Activated CD4-positive, alpha-beta T cell treated with anti-CD3 and anti-CD28 coated beads for 24 hours (primary cell): ENCODE measurements at regions not wholly inside any gene's neighbourhood (a gene's known extent, or its start where the extent isn't known, plus 50 kb on each side); places are given as distances from the start of the nearest gene placed in this dataset.

Experiments
- DNase-seq, 2 donors: peaks; one replicate each; pipeline ENCODE4 v3.0.0-alpha.2; 2020; ENCODE audit warnings: low read depth in 2 of 2

- DNase-seq, result no peak
These were observed 547.9 kb upstream of the TMPRSS15 start for GRCh38 chr21:18951271-18952038.

GRCh38 chr21:18954441-18954844 is 550.9 kb upstream of the TMPRSS15 start:
- no peak for DNase-seq

GRCh38 chr21:18959817-18960216 is 556.2 kb upstream of the TMPRSS15 start:
- no peak for DNase-seq

- no peak for DNase-seq
These were observed 556.7 kb upstream of the TMPRSS15 start for GRCh38 chr21:18960306-18960705.

- no peak for DNase-seq
These were observed 566.8 kb upstream of the TMPRSS15 start for GRCh38 chr21:18970416-18970815.

- DNase-seq, result no peak
These were observed 567.4 kb upstream of the TMPRSS15 start for GRCh38 chr21:18970941-18971340.

- DNase-seq, result no peak
These were observed 582.0 kb upstream of the TMPRSS15 start for GRCh38 chr21:18985584-18985983.

GRCh38 chr21:18986197-18986596 is 582.6 kb upstream of the TMPRSS15 start:
- no peak for DNase-seq

- no peak for DNase-seq
These were observed 584.0 kb upstream of the TMPRSS15 start for GRCh38 chr21:18987520-18988026.

GRCh38 chr21:18989953-18990495 is 586.4 kb upstream of the TMPRSS15 start:
- DNase-seq, result no peak

- no peak for DNase-seq
These were observed 588.3 kb upstream of the TMPRSS15 start for GRCh38 chr21:18991846-18992245.

- no peak for DNase-seq
These were observed 606.7 kb upstream of the TMPRSS15 start for GRCh38 chr21:19010251-19010650.

GRCh38 chr21:19010996-19011395 is 607.4 kb upstream of the TMPRSS15 start:
- DNase-seq, result no peak

- DNase-seq, result no peak
These were observed 607.9 kb upstream of the TMPRSS15 start for GRCh38 chr21:19011451-19011850.

GRCh38 chr21:19013916-19014315 is 610.3 kb upstream of the TMPRSS15 start:
- DNase-seq, result no peak

GRCh38 chr21:19018529-19018928 is 614.9 kb upstream of the TMPRSS15 start:
- DNase-seq, result no peak

- DNase-seq, result no peak
These were observed 619.4 kb upstream of the TMPRSS15 start for GRCh38 chr21:19022978-19023377.

GRCh38 chr21:19026911-19027310 is 623.3 kb upstream of the TMPRSS15 start:
- DNase-seq, result no peak

GRCh38 chr21:19029816-19030215 is 626.2 kb upstream of the TMPRSS15 start:
- no peak for DNase-seq

- DNase-seq, result no peak
These were observed 628.4 kb upstream of the TMPRSS15 start for GRCh38 chr21:19031953-19032352.

- DNase-seq, result no peak
These were observed 630.5 kb upstream of the TMPRSS15 start for GRCh38 chr21:19034041-19034440.

- DNase-seq, result no peak
These were observed 631.0 kb upstream of the TMPRSS15 start for GRCh38 chr21:19034560-19034959.

GRCh38 chr21:19045876-19046275 is 642.3 kb upstream of the TMPRSS15 start:
- no peak for DNase-seq
